Bronchial epithelial cell (primary cell): ENCODE measurements at regions not wholly inside any gene's neighbourhood (a gene's known extent, or its start where the extent isn't known, plus 50 kb on each side); places are given as distances from the start of the nearest gene placed in this dataset.

Source experiments
- DNase-seq: peaks from one replicate; pipeline ENCODE4 v3.0.0-alpha.2; 2010; ENCODE audit warnings: low read depth
- FAIRE-seq: peaks from 2 replicates; lab custom pipeline; 2011; peaks lifted over from hg19 to GRCh38; lab: Jason Lieb, UNC
- H3K27me3 ChIP-seq: 2 replicates; pipeline ENCODE4 v1.5.1; 2011; ENCODE audit warnings: low read length; ENCODE audit not compliant: control insufficient read depth, insufficient read depth
- H3K36me3 ChIP-seq: 2 replicates; pipeline ENCODE4 v1.5.1; 2011; ENCODE audit warnings: low read length; ENCODE audit not compliant: control insufficient read depth, insufficient read depth
- H3K4me3 ChIP-seq: 2 replicates; pipeline ENCODE4 v1.5.1; 2011; ENCODE audit warnings: mild to moderate bottlenecking, low read depth, low read length, control low read depth
- TF ChIP-seq, protein P1 (sequence below): IDR thresholded peaks from 2 replicates; pipeline ENCODE4 v1.5.1; 2011; ENCODE audit warnings: mild to moderate bottlenecking, moderate library complexity, low read length, control low read depth, inconsistent platforms; ENCODE audit not compliant: insufficient read depth, severe bottlenecking

- no peaks in the 10 kb centered on the region for H3K36me3 ChIP-seq
- H3K4me3 ChIP-seq: no peak overlapping the region
- no peak for FAIRE-seq
- no peaks in the 10 kb centered on the region for H3K27me3 ChIP-seq
- TF ChIP-seq, protein P1, sequence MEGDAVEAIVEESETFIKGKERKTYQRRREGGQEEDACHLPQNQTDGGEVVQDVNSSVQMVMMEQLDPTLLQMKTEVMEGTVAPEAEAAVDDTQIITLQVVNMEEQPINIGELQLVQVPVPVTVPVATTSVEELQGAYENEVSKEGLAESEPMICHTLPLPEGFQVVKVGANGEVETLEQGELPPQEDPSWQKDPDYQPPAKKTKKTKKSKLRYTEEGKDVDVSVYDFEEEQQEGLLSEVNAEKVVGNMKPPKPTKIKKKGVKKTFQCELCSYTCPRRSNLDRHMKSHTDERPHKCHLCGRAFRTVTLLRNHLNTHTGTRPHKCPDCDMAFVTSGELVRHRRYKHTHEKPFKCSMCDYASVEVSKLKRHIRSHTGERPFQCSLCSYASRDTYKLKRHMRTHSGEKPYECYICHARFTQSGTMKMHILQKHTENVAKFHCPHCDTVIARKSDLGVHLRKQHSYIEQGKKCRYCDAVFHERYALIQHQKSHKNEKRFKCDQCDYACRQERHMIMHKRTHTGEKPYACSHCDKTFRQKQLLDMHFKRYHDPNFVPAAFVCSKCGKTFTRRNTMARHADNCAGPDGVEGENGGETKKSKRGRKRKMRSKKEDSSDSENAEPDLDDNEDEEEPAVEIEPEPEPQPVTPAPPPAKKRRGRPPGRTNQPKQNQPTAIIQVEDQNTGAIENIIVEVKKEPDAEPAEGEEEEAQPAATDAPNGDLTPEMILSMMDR: no peak
- DNase-seq: no peak
Observed at GRCh38 chr22:27264184-27264583, 537.4 kb downstream of the MN1 start.

GRCh38 chr22:27267145-27267544, 534.4 kb downstream of the MN1 start:
- FAIRE-seq (no peak), DNase-seq (no peak)
- TF ChIP-seq, protein P1: no peak
- no peak overlapping the region for H3K4me3 ChIP-seq
- no peaks in the 10 kb centered on the region for H3K36me3 ChIP-seq
- peaks cover 5% of the 10 kb centered on the region for H3K27me3 ChIP-seq

DNA sequence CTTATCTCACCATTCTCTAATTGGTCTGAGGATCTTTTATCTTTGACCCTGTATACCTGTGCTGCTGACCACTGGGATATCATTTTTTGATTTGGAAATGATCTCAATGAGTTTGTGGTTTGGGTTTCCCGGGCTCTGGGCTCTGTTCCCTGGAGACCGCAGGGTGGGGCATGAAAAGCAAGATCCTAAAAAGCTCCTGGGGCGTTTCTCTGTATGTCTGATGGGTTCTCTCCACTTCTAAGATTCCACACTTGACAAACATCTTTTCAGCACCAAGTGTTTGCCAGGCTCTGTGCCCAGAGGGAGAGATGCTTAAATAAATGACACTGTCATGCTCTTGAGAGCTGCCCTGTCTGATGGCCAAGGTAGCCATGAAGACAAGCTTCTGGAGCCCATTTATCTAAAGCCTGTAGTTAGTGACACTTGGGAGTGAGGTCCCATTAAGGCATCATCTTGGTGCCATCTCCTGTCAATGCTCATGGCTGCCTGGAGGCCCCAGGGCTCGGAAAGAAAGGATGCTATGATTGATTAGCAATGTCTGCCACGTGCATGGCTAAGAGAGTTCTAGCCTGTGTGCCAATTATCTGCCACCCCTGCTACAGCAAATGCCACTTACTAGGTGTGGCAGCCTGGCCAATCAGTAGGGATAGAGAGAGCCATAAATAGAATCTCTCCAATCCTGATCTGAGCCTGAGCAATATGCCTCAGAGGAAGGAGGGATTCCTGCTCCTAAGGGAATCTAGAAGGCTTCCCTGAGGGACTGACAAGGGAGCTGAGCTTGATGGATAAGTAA, 531.6 kb downstream of the MN1 start:
- no peak for FAIRE-seq
- DNase-seq: no peak
- H3K4me3 ChIP-seq: no peak overlapping the region
- TF ChIP-seq, protein P1: no peak
- no peaks in the 10 kb centered on the region for H3K36me3 ChIP-seq
- peaks cover 5% of the 10 kb centered on the region for H3K27me3 ChIP-seq

DNA sequence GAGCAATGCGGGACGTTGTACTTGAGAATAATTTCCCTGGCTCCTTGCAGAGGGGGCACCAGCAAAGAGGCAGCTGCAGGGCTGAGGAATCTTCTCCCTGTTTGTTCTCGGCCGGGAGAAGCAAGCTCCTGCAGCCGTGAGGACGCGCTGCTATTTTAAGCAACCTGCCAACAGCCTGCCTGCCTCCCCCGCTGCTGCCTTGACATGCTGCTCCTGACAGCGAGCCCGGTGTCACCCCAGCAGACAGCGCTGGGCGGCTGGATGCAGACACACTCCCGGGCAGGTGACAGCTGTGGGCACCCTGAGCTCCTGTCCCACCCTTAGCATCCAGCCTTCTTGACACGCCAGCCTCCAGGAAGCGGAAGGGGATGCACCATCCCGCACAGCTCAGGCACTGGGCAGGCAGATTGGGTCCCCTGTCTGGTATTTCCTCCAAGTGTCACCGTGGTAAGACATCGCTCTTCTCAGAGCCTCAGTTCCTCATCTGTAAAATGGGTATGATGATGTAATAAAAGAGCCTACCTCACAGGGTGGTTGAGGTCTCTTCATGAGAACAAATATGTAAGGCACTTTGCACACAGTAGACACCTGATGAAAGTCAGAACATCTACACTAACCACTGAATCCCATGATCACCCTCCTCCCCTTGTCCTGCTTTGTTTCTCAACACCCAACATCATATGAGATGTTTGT, 530.6 kb downstream of the MN1 start:
- peak; percentile 66 for FAIRE-seq
- Histone ChIP-seq H3K4me3 (no peak overlapping the region), H3K27me3 (peaks cover 7% of the 10 kb centered on the region), H3K36me3 (no peaks in the 10 kb centered on the region)
- TF ChIP-seq, protein P1: no peak
- no peak for DNase-seq

GRCh38 chr22:27273436-27273835, 528.1 kb downstream of the MN1 start:
- TF ChIP-seq, protein P1: no peak

More at GRCh38 chr22:27273436-27273835, 528.1 kb downstream of the MN1 start:
- peaks cover 9% of the 10 kb centered on the region for H3K27me3 ChIP-seq
- H3K36me3 ChIP-seq: no peaks in the 10 kb centered on the region
- H3K4me3 ChIP-seq: no peak overlapping the region
- no peak for FAIRE-seq
- DNase-seq: no peak
